GM18868 (cell line): ENCODE measurements at regions not wholly inside any gene's neighbourhood (a gene's known extent, or its start where the extent isn't known, plus 50 kb on each side); places are given as distances from the start of the nearest gene placed in this dataset.
"Not testable (repeated sequence)": the region's sequence is repeated elsewhere in the genome, so short reads cannot be mapped to it uniquely, and the experiment has no call there.

ENCODE experiments used
- ATAC-seq: cut with Tn5 transposase; IDR thresholded peaks from one replicate; pipeline ENCODE4 v1.9.1; 2021; ENCODE audit warnings: mild to moderate bottlenecking, moderate library complexity; ENCODE audit not compliant: unreplicated experiment

- no peak for ATAC-seq
Measured at GRCh38 chr7:149569025-149569725, 71.6 kb upstream of the ZNF746 start.

GRCh38 chr7:149568218-149568617, 70.6 kb upstream of the ZNF746 start:
- ATAC-seq, result no peak

GRCh38 chr7:149566103-149566502, 68.5 kb upstream of the ZNF746 start:
- no peak for ATAC-seq

- no peak for ATAC-seq
Measured at GRCh38 chr7:149565096-149565382, 67.4 kb upstream of the ZNF746 start.

- no peak for ATAC-seq
Measured at GRCh38 chr7:149564340-149565095, 66.9 kb upstream of the ZNF746 start.

- no peak for ATAC-seq
Measured at GRCh38 chr7:149562602-149563001, 65.0 kb upstream of the ZNF746 start.

- ATAC-seq, result no peak
Measured at GRCh38 chr7:149561072-149561471, 63.5 kb upstream of the ZNF746 start.

GRCh38 chr7:149559711-149560110, 62.1 kb upstream of the ZNF746 start:
- ATAC-seq, result no peak

GRCh38 chr7:149558149-149558861, 60.7 kb upstream of the ZNF746 start:
- ATAC-seq, result no peak

GRCh38 chr7:149556525-149556924, 58.9 kb upstream of the ZNF746 start:
- not testable (repeated sequence) for ATAC-seq

- not testable (repeated sequence) for ATAC-seq
Measured at GRCh38 chr7:149554821-149555220, 57.2 kb upstream of the ZNF746 start.

GRCh38 chr7:149553991-149554390, 56.4 kb upstream of the ZNF746 start:
- ATAC-seq, result not testable (repeated sequence)

GRCh38 chr7:149552799-149553198, 55.2 kb upstream of the ZNF746 start:
- ATAC-seq, result no peak
